GM23338 (cell line): ENCODE measurements at regions not wholly inside any gene's neighbourhood (a gene's known extent, or its start where the extent isn't known, plus 50 kb on each side); places are given as distances from the start of the nearest gene placed in this dataset.

Experiments used
- CTCF ChIP-seq, 2 experiments: fragments of 200-600 bp in 1 of 2; sonication (generic) in 1 of 2; conservative IDR thresholded peaks; 2 replicates each; pipeline versions ENCODE4 v1.5.1 to v1.6.1; 2016 to 2017; ENCODE audit warnings: antibody characterized with exemption in 2 of 2, low read depth in 2 of 2, mild to moderate bottlenecking in 2 of 2, moderate library complexity in 1 of 2
- EZH2 ChIP-seq: fragments of 200-600 bp; sonication (generic); IDR thresholded peaks from one replicate; pipeline ENCODE4 v1.8.0; 2017; ENCODE audit warnings: antibody characterized with exemption, mild to moderate bottlenecking, low read depth; ENCODE audit not compliant: unreplicated experiment
- POLR2AphosphoS5 ChIP-seq: IDR thresholded peaks from 2 replicates; pipeline ENCODE4 v1.6.1; 2016; ENCODE audit warnings: antibody characterized with exemption, low read depth
- REST ChIP-seq: IDR thresholded peaks from one replicate; pipeline ENCODE4 v1.6.1; 2018; ENCODE audit warnings: antibody characterized with exemption; ENCODE audit not compliant: unreplicated experiment
- ZNF331 ChIP-seq: fragments of 250-450 bp; sonication (Bioruptor Pico); IDR thresholded peaks from 2 replicates; pipeline ENCODE4 v1.5.0; 2020; ENCODE audit warnings: low read depth, mild to moderate bottlenecking, moderate library complexity

GRCh38 chr4:126489826-126490463 lies 1142.8 kb upstream of the INTU start:
- TF ChIP-seq CTCF (conservative IDR thresholded peaks at IDR 0.05; ENCODE audit: low read depth in 2 of 2) (no peak), POLR2AphosphoS5 (no peak), REST (no peak), EZH2 (no peak), ZNF331 (no peak)
